SW480 (cell line): ENCODE measurements at regions not wholly inside any gene's neighbourhood (a gene's known extent, or its start where the extent isn't known, plus 50 kb on each side); places are given as distances from the start of the nearest gene placed in this dataset.
"Not testable (repeated sequence)": the region's sequence is repeated elsewhere in the genome, so short reads cannot be mapped to it uniquely, and the experiment has no call there.

Experiments
- DNase-seq: peaks from one replicate; pipeline ENCODE4 v3.0.0-alpha.2; 2016; ENCODE audit warnings: low spot score

DNA sequence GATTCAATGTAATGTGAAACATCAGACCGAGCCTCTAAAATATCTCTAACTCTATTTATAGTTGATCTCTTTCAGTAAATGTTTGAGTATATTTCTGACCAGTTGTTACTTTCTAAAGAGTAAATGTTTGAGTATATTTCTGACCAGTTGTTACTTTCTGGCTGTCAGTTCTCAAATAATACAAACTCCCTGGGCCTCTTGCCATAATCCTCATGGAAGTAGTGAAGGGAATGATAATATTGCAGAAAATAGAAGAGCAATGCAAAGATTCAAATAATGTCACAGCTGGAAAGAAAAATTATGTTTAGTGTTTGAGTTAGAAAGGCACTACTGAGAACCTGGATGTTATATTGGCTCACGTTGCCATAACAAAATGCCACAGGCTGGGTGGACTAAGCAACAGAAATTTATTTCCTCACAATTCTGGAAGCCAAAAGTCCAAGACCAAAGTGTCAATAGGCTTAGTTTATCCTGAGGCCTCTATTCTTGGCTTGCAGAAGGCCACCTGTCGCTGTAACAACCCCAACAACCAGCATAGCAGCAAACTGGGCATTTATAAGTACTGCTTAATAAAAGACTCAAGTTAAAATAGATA lies 470.6 kb upstream of the BCHE start:
- no peak for DNase-seq

DNA sequence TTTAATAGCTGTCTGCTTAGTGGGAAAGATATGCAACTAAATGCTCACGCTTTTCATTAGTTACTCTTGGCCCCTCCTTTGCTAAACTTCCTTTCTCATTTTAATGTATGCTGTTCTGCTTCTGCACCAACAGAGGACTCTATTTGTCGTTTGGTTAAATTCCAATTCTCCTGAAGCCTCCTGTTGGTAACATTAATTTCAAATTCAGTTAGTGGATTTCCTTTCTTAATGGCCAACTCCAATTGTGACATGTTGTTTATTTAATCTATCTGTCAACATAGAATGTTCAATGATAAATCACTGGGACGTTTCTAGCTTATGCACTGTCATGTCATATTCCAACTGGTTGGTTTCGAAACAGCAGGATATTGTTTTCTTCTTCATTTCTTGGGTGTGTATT lies 467.4 kb upstream of the BCHE start:
- no peak for DNase-seq

DNA sequence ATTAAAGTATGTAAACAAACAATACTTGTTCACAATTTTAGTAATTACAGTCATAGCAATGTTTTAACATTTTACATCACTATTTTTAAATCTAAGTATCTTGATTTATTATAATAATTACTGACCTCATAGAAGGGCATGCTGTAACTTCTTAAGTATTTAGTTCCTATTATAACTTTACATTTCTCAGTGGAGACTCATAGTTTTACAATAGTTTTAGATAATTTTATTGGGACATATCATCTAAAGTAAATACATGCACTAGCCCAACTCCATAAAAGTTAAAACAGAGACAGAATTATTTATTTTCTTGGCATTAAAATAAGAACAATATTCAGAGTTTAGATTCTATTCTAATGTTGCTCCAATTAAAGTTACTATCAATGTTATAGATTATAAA lies 466.5 kb upstream of the BCHE start:
- no peak for DNase-seq

DNA sequence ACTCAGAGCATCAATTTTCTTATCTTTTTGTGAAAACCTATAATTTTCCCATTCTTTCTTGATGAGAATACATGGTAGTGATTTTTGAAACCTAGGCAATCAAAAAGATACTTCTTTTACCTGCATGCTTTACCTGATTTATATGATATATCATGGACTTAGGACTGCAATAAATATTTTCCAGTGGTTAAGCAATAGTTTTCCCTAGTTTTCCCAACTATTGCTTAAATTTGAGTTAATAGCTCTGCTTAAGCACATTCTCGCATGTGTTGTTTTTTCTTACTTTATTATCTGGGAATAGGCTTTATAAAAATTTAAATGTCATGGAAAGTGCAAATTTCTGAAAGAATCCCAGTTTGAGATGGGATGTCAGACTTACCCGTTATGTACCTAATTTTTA lies 465.1 kb upstream of the BCHE start:
- DNase-seq = no peak

DNA sequence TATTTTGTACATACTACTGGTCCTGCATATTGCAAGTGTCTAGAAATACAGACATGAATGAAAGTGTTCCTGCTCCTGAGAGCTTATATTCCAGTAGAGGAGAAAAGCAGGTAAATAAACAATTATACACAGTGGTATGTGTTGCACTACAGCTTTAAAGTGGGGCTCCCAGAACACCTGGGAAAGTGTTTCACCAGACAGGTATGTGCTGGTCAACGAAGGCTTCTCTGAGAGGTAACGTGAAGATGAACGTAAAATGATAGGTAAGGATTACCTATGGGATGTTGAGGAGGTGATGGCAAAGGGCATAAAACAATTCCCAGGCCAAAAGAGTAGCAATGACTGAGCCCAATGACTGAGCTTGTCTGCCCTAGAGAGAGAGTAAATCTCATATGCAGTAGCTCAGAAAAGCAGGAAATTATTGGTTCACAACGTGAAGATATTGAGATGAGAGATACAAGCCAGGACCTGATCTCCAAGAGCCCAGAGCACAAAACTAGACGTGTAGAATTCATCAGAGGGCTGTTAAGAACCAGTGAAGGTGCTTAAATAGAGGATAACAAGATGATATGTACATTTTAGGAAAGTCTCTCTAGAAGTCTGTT lies 459.1 kb upstream of the BCHE start:
- no peak for DNase-seq

- no peak for DNase-seq
Observed at GRCh38 chr3:166291186-166291955, 454.1 kb upstream of the BCHE start.

GRCh38 chr3:166285001-166285400 lies 447.8 kb upstream of the BCHE start:
- no peak for DNase-seq

- no peak for DNase-seq
Observed at GRCh38 chr3:166283840-166284239, 446.6 kb upstream of the BCHE start.

DNA sequence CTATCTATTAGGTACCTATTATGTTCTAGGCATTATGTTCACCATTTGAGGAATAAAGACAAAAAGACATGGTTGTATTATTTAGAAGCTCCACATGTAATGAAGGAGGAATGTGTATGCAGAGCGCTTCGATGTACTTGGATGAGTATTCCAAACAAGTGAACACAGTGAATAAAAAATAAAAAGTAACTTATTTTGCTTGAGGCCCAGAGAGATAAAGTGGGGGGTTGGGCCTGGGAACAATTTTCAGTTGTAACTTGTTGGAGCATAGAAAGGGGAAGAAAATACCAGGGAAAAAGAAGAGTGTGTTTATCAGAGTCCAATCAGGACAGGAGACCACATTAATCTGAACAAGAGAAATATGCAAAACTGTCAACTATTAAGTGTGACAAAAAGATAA lies 445.7 kb upstream of the BCHE start:
- no peak for DNase-seq

DNA sequence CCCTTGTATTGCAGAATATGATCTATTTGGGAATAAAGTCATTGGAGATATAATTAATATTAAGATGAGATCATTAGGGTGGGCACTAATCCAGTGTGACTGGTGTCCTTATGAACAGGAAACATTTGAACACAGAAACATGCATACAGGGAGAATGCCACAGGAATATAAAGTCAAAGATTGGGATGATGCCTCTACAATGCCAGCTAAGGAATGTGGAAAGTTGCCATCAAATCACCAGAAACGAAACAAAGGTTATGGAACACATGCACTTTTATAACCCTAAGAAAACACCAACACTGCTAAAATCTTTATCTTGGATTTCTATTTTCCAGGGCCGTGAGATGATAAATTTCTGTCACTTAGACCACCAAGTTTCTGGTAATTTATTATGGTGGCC lies 442.4 kb upstream of the BCHE start:
- no peak for DNase-seq

DNA sequence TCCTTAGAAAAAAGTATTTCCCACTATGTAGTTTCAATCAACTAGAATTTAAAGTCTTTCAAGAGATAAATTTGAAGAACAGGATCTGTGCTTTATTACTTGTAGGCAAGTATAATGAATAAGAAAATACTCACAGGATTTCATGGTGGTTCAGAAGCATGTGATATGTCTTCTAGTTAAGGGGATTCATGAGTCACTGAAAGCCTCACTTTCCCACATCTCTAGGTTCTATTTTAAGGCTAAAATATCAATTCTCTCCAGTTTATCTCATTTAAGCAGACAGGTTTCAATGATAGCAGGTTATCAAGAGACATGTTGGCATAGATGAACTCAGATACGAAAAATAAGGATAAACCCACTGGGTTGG lies 437.8 kb upstream of the BCHE start:
- DNase-seq = no peak

- DNase-seq = no peak
Observed at GRCh38 chr3:166274351-166275023, 437.3 kb upstream of the BCHE start.

DNA sequence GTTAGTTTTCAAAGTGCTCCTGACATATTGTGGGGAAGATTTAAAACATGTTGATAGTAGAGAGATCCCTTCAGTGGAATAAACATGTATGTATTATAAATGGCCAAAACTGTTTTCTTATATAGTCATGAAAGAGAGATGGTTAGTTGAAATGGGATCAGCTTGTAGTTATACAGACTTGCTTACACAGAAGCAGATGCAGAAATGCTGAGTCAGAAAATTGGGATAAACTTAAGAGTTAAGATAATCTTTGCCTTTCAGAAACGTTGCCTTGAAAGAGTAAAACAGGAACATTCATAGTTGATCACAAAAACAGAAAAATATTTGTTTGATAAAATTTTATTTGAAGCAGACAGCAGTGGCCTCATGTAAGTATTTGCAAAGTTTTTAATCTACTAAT lies 433.2 kb upstream of the BCHE start:
- DNase-seq = no peak

DNA sequence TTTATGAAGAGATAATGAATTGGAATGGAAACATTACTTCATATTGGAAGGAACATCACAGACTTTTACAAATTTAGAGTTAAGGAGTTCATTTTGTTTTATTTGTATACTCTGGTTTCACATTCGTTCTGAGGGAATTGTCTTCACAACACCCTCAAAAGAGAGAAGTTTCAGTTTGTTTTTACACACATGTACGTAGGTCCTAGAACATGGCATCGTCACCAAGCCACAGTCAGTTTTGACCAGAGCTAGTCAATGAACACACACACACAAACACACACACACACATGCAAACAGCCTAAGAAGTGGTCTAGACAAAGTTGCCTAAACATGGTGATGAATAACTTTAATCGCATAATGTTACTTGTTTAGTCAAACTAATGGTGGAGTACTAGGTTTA lies 427.9 kb upstream of the BCHE start:
- DNase-seq = no peak

- DNase-seq = no peak
Observed at GRCh38 chr3:166263460-166263859, 426.2 kb upstream of the BCHE start.

DNA sequence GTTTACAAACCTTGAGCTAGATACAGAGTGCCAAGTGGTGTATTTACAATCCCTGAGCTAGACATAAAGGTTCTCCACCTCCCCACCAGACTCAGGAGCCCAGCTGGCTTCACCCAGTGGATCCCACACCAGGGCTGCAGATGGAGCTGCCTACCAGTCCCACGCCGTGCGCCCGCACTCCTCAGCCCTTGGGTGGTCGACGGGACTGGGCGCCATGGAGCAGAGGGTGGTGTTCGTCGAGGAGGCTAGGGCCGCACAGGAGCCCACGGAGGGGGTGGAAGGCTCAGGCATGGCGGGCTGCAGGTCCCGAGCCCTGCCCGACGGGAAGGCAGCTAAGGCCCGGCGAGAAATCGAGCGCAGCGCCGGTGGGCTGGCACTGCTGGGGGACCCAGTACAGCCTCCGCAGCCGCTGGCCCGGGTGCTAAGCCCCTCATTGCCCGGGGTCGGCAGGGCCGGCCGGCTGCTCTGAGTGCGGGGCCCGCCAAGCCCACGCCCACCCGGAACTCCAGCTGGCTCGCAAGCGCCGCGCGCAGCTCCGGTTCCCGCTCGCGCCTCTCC lies 421.1 kb upstream of the BCHE start:
- DNase-seq = not testable (repeated sequence)

- DNase-seq = no peak
Observed at GRCh38 chr3:166257715-166258114, 420.5 kb upstream of the BCHE start.

DNA sequence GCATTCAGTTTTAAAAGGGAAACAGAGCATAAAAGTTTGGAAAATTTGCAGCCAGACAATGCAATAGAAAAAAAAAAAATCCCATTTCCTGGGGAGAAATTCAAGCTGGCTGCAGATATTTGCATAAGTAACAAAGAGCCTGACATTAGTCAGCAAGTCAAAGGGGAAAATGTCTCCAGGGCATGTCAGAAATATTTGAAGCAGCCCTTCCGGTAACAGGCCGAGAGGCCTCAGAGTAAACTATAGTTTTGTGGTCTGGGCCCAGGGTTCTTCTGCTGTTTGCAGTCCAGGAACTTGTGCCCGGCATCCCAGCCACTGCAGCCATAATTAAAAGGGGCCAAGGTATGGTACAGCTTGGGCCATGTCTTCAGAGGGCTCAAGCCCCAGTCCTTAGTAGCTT lies 411.6 kb upstream of the BCHE start:
- no peak for DNase-seq

DNA sequence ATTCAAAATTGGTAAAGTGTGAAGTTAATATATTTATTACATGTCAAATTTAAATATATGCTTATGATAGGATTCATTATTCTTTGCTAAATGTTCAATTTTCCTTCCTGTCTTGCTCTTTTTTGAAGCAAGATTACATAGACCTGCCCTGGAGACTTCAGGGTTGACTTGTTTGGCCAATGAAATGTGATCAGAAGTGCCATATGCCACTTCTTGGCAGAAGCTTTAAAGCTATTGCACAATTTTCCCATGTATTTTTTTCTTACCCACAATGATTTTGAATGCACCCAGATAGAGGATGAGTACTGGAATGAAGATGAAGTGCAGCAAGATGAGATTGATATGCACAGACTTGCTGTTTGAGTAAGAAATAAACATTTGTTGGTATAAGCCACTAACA lies 406.3 kb upstream of the BCHE start:
- DNase-seq = no peak

- DNase-seq = no peak
Observed at GRCh38 chr3:166223120-166223519, 385.9 kb upstream of the BCHE start.

DNA sequence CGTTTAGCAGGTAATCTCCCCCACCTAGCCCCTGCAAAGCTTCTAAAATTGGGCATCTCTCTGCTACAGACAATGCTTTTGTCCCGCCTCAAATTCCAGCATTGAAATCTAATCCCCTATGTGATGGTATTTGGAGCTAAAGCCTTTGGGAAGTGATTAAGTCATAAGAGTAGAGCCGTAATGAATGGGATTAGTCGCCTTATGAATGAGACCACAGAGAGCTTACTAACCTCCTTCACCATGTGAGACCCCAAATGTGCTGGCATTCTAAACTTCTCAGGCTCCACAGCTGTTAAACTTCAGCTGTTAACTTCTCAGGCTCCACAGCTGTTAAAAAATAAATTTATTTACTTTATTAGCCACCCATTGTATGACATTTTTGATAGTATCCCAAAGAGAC lies 374.2 kb upstream of the BCHE start:
- DNase-seq = no peak

DNA sequence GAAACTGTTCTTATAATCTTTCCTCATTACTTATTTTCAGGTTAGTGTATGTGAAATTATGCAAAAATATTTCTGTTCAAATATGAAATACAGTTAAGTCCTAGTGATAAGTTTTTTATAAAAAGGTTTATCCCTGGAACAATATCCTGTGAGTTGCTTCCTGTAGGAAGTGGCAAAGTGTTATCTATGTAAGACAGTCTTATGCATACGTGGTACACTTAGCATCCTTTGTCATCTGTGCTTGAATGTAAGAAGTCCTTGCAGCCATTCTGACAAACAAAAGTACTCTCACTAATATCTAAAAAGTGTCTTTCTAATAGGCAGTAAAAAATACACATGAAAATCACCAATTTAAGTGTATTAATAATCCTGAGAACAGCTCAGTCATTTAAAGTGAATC lies 372.5 kb upstream of the BCHE start:
- DNase-seq = no peak

- no peak for DNase-seq
Observed at GRCh38 chr3:166205158-166205557, 367.9 kb upstream of the BCHE start.
